ENCODE measurements at regions not wholly inside any gene's neighbourhood (a gene's known extent, or its start where the extent isn't known, plus 50 kb on each side); places are given as distances from the start of the nearest gene placed in this dataset.

GRCh38 chr7:25756601-25757000 is 395.4 kb upstream of the NFE2L3 start:
- TF ChIP-seq CTCF (conservative IDR thresholded peaks at IDR 0.05) (no peak), EZH2 (IDR thresholded peaks at IDR 0.05; ENCODE audit: low read depth) (no peak)
